ENCODE measurements at regions not wholly inside any gene's neighbourhood (a gene's known extent, or its start where the extent isn't known, plus 50 kb on each side); places are given as distances from the start of the nearest gene placed in this dataset.

- no peak for TF ChIP-seq CTCF (IDR thresholded peaks at IDR 0.05)
- Histone ChIP-seq H3K36me3 (ENCODE audit: control insufficient read depth, insufficient read depth, low read length) (peaks cover 2% of the 10 kb centered on the region), H3K4me1 (ENCODE audit: control insufficient read depth, insufficient read depth, low read length) (no peaks in the 10 kb centered on the region), H3K27ac (ENCODE audit: low read length) (no peak overlapping the region), H3K27me3 (ENCODE audit: control insufficient read depth, insufficient read depth, low read length) (no peaks in the 10 kb centered on the region), H3K4me3 (ENCODE audit: low read length) (no peak overlapping the region), H3K9me3 (ENCODE audit: control insufficient read depth, insufficient read depth, low read length) (no peaks in the 10 kb centered on the region)
- Mint-ChIP-seq H3K4me1 (no peaks in the 10 kb centered on the region), H3K4me3 (no peak overlapping the region), H3K9me3 (no peaks in the 10 kb centered on the region), H3K36me3 (no peaks in the 10 kb centered on the region), H3K27ac (no peak overlapping the region), H3K27me3 (ENCODE audit: low read depth in 2 of 2) (peaks cover 0 to 7% of the 10 kb centered on the region in 2 donors)
- intact Hi-C loops (cut with micrococcal nuclease), result no loop called here
- WGBS (ENCODE audit: insufficient coverage), result 100% methylated on average over 2 of the region's 3 CpGs
- ATAC-seq (no peak), DNase-seq (no peak)
Observed at GRCh38 chrX:55149242-55149641, 60.4 kb downstream of the PAGE2 start.

DNA sequence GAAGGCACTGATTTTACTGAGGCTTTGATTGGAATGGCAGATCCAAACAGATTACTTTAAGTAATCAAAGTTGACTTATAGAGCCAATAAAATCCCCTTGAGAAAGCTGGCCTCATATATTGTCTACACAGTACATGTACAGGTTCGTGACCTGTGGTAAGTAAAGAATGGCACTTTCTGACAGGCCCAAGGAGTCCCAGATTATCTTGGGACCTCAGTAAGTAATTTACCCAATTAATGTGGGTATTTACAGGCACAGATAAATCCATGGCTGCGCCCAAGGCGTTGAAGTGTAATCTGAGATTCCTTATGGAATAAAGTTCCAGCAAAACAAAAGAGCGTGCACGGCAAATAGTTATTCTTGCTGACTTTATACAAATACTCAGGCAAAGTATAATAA, 62.4 kb downstream of the PAGE2 start:
- no peak for DNase-seq
- no peak for TF ChIP-seq CTCF (IDR thresholded peaks at IDR 0.05)
- H3K27ac ChIP-seq (ENCODE audit: low read length), result no peak overlapping the region
- no peaks in the 10 kb centered on the region for H3K9me3 ChIP-seq (ENCODE audit: control insufficient read depth, insufficient read depth, low read length)
- H3K4me3 ChIP-seq (ENCODE audit: low read length), result no peak overlapping the region
- no peaks in the 10 kb centered on the region for H3K27me3 ChIP-seq (ENCODE audit: control insufficient read depth, insufficient read depth, low read length)
- Mint-ChIP-seq H3K36me3 (no peaks in the 10 kb centered on the region), H3K4me1 (peaks cover 5 to 13% of the 10 kb centered on the region in 2 donors), H3K4me3 (no peak overlapping the region), H3K27ac (no peak overlapping the region), H3K9me3 (no peaks in the 10 kb centered on the region), H3K27me3 (ENCODE audit: low read depth in 2 of 2) (peaks cover 0 to 7% of the 10 kb centered on the region in 2 donors)
- no peak for ATAC-seq
- intact Hi-C loops (cut with micrococcal nuclease), result no loop called here
- no peaks in the 10 kb centered on the region for H3K4me1 ChIP-seq (ENCODE audit: control insufficient read depth, insufficient read depth, low read length)
- no peaks in the 10 kb centered on the region for H3K36me3 ChIP-seq (ENCODE audit: control insufficient read depth, insufficient read depth, low read length)
- WGBS (ENCODE audit: insufficient coverage), result no CpG with 5 or more reads among the region's 5 CpGs

DNA sequence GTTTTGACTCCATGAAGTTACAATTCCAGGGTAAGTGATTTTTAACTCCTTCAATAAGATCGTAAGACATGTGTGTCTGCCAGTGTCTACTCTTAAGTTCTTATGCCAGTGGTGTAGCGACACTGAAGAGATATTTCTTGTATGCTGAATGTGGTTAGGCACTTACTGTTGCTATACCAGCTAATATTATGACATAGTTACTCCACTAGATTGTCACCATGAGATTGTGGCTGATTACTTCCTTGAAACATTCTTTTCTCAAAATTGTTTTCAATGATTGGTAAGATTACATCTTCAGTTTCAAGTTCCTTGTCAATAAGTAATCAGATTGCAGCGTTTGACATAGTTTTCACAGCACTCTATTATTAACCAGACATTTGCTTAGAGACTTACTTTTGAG, 60.6 kb upstream of the PAGE5 start:
- TF ChIP-seq CTCF (IDR thresholded peaks at IDR 0.05), result no peak
- peak overlapping the region; percentile 94 to 98 for H3K27ac Mint-ChIP-seq
- intact Hi-C loops (cut with micrococcal nuclease), result no loop called here

More for the DNA sequence above, 60.6 kb upstream of the PAGE5 start:
- H3K9me3 Mint-ChIP-seq, result no peaks in the 10 kb centered on the region
- DNase-seq (peak in 1 of 2 donors; percentile 6), ATAC-seq (no peak)
- no CpG with 5 or more reads among the region's 3 CpGs for WGBS (ENCODE audit: insufficient coverage)
- Histone ChIP-seq H3K27ac (ENCODE audit: low read length) (peak overlapping the region; percentile 99), H3K4me1 (ENCODE audit: control insufficient read depth, insufficient read depth, low read length) (peaks cover 8% of the 10 kb centered on the region), H3K9me3 (ENCODE audit: control insufficient read depth, insufficient read depth, low read length) (no peaks in the 10 kb centered on the region), H3K27me3 (ENCODE audit: control insufficient read depth, insufficient read depth, low read length) (no peaks in the 10 kb centered on the region), H3K36me3 (ENCODE audit: control insufficient read depth, insufficient read depth, low read length) (no peaks in the 10 kb centered on the region), H3K4me3 (ENCODE audit: low read length) (no peak overlapping the region)
- H3K36me3 Mint-ChIP-seq, result no peaks in the 10 kb centered on the region
- H3K4me1 Mint-ChIP-seq, result peaks cover 12 to 35% of the 10 kb centered on the region in 2 donors
- peaks cover 5% of the 10 kb centered on the region in 2 donors for H3K27me3 Mint-ChIP-seq (ENCODE audit: low read depth in 2 of 2)
- H3K4me3 Mint-ChIP-seq, result peak overlapping the region; percentile 87

All from natural killer cell (primary cell).